HG03135 (cell line): ENCODE measurements at regions not wholly inside any gene's neighbourhood (a gene's known extent, or its start where the extent isn't known, plus 50 kb on each side); places are given as distances from the start of the nearest gene placed in this dataset.
"Not testable (repeated sequence)": the region's sequence is repeated elsewhere in the genome, so short reads cannot be mapped to it uniquely, and the experiment has no call there.

Experiments used
- ATAC-seq: cut with Tn5 transposase; IDR thresholded peaks from one replicate; pipeline ENCODE4 v1.9.1; 2021; ENCODE audit warnings: mild to moderate bottlenecking, moderate library complexity; ENCODE audit not compliant: unreplicated experiment

DNA sequence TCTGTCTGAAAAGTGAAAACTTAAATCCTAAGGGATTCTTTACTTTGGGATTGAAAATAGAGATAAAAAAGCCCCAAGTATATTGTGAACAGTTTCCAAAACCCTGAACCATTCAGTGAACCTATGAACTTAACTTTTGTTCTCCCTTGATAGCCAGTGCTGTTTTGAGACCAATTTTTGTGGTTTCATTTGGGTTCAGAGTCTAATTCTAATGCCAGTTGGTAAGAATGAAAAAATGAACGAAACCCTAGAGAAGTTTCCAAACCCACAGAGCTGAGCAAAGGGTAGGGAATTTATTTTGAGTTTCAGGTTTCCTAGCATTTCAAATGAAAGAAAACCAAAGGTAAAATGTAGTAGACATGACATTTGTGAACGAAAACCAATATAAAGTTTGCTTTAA, 1366.8 kb downstream of the EFNA5 start:
- ATAC-seq: no peak

GRCh38 chr5:106292654-106293053, 1378.1 kb downstream of the EFNA5 start:
- ATAC-seq: no peak

- ATAC-seq: no peak
Measured at GRCh38 chr5:106290841-106291240, 1379.9 kb downstream of the EFNA5 start.

- no peak for ATAC-seq
Measured at GRCh38 chr5:106288979-106289378, 1381.8 kb downstream of the EFNA5 start.

DNA sequence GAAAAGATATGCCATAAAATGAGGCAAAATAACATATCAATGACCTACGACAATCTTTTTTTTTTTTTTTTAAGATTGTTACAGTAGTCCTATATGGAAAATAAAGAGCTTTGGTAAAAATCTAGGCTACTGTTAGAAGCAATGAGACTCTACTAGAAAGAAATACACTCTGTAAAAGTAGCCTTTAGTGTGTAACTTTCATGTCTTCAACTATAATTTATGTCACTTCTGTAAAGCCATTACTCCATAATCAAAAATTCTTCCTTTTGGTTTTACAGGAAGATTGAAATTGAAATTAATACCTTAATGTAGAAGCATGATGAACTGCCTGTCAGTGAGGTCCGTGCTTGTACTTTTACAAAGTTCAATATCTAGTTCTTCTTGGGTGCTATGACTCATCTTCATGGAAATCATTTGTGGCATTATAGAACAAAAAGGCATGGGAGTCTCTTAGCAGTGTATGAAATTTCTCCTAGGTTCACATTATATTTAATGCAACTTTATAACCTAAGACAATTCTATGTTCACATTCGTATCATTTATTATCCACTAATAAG, 1393.1 kb downstream of the EFNA5 start:
- no peak for ATAC-seq

GRCh38 chr5:106269252-106269843, 1401.4 kb downstream of the EFNA5 start:
- no peak for ATAC-seq

DNA sequence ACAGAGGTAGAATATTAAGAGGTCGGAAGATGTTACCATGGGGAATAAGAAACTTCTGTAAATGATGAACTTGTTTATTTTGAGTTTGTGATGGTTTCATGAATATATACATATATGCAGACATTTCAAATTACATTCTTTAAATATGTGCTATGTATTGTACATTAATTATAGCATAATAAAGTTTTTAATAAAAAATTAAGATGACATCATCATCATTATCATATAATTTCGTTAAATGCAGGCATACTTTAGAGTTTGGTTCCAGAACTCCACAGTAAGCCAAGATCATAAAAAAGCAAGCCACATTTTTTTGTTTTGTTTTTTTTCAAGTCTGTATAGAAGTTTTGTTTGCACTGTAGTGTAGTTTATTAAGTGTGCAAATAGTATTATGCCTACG, 1403.5 kb downstream of the EFNA5 start:
- no peak for ATAC-seq

GRCh38 chr5:106262395-106262794, 1408.3 kb downstream of the EFNA5 start:
- no peak for ATAC-seq

DNA sequence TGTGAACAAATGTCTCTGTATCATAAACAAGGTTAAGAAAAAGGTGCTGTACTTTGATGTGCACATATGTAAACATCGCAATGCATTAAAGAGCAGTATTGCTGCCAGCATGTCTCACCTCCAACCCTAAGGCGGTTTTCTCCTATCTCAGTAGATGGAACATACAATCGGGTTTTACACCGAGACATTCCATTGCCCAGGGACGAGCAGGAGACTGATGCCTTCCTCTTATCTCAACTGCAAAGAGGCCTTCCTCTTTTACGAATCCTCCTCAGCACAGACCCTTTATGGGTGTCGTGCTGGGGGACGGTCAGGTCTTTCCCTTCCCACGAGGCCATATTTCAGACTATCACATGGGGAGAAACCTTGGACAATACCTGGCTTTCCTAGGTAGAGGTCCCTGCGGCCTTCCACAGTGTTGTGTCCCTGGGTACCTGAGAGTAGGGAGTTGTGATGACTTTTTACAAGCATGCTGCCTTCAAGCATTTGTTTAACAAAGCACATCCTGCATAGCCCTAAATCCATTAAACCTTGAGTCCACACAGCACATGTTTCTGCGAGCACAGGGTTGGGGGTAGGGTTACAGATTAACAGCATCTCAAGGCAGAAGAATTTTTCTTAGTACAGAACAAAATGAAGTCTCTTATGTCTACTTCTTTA, 1411.2 kb downstream of the EFNA5 start:
- ATAC-seq: not testable (repeated sequence)

DNA sequence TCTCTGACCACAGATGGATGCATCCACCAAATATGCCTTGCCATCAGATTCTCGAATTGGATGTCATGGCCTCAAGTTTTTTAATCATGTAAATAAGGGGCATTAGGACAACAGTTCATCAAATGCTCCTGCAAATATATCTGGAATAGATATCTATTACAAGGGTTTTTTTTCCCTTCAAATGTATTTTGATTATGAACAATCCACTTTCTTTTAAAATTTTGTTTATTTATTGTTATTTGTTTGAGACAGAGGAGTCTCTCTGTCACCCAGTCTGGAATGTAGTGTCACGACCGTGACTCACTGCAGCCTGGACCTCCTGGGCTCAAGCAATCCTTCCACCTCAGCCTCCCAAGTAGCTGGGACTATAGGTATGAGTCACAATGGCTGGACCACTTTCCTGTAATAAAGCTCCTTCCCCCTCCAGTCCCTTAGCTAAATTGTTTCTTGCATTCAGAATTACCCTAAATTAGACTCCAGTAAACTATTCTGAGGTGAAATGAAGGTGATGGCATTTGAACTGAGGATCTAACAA, 1412.1 kb downstream of the EFNA5 start:
- no peak for ATAC-seq

DNA sequence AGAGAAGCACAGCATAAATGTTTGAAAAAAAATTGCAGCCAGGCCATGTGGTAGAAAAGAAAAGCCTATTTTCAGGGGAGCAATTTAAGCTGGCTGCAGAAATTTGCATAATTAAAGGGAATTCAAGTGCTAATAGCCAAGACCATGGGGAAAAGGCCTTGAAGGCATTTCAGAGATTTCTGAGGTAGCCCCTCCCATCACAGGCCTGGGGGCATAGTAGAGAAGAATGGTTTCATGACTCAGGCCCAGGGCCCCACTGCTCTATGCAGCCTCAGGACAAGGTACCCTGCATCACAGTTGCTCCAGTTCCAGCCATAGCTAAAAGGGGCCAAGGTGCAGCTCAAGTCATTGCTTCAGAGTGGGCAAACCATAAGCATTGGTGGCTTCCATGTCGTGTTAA, 1416.0 kb downstream of the EFNA5 start:
- no peak for ATAC-seq

- not testable (repeated sequence) for ATAC-seq
Measured at GRCh38 chr5:106246044-106246745, 1424.5 kb downstream of the EFNA5 start.

GRCh38 chr5:106241409-106241808, 1429.3 kb downstream of the EFNA5 start:
- no peak for ATAC-seq

GRCh38 chr5:106205916-106206571, 1464.7 kb downstream of the EFNA5 start:
- no peak for ATAC-seq

GRCh38 chr5:106202035-106202434, 1468.7 kb downstream of the EFNA5 start:
- no peak for ATAC-seq

DNA sequence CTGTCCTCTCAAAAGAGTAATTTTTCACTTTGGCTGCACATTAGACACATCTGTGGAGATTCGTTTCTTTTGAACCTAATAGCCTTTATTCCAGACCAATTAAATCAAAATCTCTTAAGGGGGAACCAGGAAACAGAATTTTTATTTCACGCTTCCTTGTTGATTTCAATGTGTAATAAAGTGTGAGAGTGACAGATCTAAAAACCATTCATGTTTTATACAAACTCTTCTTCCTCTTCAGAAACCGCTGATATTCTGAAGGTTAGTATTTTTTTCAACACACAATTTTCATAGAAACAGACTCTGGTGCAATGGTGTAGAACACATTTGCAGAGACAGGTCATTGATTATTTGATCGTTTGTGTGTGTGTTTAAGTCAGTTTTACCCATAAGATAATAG, 1469.8 kb downstream of the EFNA5 start:
- ATAC-seq: no peak

GRCh38 chr5:106195679-106196474, 1474.9 kb downstream of the EFNA5 start:
- no peak for ATAC-seq

DNA sequence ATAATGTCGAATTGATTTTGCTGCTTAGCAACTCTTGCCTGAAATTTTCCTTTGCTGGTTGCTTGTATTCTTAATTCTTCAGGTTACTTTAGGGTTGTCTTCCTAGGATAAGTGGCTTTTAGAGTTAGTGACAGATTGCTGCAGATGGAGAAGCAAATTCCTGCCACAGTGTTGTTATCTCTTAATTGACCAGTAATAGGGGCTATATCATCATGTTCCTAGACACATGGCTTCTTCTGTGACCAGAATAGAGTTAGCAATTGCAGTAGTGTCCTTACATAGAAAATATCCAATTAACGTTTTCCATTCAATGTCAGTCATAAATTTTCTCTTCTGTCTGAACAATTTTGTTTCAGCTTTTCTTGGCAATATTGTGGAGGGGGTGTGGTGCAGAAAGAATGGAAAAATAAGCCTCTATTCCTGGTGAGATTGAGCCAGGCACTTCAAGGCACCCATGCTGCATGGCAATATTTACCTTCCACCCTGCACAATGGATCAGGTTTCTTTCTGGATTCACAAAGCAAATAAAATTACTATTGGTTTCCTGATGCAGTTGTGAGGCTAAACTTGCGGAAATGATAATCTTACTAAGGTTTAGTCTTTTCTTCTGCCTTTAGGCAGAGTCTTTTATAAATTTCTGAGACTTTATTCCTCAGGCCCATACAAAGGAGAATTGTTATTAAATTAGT, 1481.5 kb downstream of the EFNA5 start:
- ATAC-seq: no peak

- no peak for ATAC-seq
Measured at GRCh38 chr5:106185661-106186081, 1485.1 kb downstream of the EFNA5 start.

DNA sequence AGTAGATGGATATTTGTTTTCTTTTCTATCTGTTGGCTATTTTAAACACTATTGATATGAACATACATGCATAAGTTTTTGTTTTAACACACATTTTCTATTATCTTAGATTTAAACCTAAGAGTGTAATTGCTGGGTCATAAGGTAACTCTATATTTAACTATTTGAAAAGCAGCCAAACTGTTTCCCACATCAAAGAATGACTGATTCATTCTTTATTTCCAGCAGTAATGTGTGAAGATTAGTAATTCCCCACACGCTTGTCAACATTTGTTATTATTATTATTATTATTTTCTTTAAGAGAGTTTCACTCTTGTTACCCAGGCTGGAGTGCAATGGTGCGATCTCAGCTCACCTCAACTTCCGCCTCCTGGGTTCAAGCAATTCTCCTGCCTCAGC, 1495.8 kb downstream of the EFNA5 start:
- ATAC-seq: no peak
